ENCODE measurements at regions not wholly inside any gene's neighbourhood (a gene's known extent, or its start where the extent isn't known, plus 50 kb on each side); places are given as distances from the start of the nearest gene placed in this dataset.

DNA sequence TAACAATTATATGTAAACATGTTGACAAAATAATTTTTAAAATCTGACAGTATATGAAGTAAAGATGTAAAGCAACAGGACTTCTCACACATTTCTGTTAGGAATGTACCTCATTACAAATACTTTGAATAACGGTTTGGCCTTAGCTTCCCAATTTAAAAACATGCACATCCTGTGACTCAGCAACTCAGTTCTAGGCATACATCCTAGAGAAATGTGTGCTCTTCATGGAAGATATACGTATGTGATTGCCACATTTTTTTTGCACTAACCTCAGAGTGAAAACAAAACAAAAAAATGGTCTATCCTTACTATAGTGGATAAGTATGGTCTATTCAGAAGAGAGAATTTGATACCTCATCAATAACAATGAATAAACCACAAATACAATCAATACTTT is 314.6 kb downstream of the LIG4 start:
- Histone ChIP-seq H3K27ac (no peak overlapping the region), H3K4me3 (replicated peaks in 1 of 3) (no peak overlapping the region), H3K36me3 (no peaks in the 10 kb centered on the region), H3K9me3 (no peaks in the 10 kb centered on the region), H3K27me3 (no peaks in the 10 kb centered on the region), H3K4me1 (no peaks in the 10 kb centered on the region)
- DNase-seq = no peak
- 75 to 78% methylated on average over 2 of the region's 2 CpGs for WGBS, 2 donors
- TF ChIP-seq, protein P1, sequence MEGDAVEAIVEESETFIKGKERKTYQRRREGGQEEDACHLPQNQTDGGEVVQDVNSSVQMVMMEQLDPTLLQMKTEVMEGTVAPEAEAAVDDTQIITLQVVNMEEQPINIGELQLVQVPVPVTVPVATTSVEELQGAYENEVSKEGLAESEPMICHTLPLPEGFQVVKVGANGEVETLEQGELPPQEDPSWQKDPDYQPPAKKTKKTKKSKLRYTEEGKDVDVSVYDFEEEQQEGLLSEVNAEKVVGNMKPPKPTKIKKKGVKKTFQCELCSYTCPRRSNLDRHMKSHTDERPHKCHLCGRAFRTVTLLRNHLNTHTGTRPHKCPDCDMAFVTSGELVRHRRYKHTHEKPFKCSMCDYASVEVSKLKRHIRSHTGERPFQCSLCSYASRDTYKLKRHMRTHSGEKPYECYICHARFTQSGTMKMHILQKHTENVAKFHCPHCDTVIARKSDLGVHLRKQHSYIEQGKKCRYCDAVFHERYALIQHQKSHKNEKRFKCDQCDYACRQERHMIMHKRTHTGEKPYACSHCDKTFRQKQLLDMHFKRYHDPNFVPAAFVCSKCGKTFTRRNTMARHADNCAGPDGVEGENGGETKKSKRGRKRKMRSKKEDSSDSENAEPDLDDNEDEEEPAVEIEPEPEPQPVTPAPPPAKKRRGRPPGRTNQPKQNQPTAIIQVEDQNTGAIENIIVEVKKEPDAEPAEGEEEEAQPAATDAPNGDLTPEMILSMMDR (IDR thresholded peaks at IDR 0.05) = no peak
- no peak for TF ChIP-seq POLR2A (IDR thresholded peaks at IDR 0.05)
- intact Hi-C loops (cut with DNase I) = no loop called here

DNA sequence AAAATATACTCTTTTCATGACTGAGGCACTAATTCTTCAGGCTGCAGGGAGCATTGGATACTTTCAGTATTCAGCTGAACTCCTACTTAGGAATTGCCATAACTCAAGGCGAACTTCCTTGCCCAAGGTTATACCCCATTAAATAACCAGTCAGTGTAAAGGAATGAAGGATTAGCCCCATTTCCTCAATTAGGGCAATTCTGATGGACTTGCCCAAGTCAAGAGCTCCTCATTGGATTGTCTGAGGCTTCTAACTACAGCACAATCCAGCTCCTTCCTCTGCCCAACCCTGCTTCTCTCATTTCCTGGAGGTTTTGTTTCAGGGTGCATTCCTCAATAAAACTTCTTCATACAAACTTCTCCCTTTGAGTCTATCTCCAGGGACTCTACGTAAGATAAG is 329.2 kb downstream of the LIG4 start:
- TF ChIP-seq, protein P1 (IDR thresholded peaks at IDR 0.05) = no peak
- TF ChIP-seq POLR2A (IDR thresholded peaks at IDR 0.05) = no peak
- no peaks in the 10 kb centered on the region for H3K27me3 ChIP-seq
- H3K4me1 ChIP-seq = no peaks in the 10 kb centered on the region
- no peak overlapping the region for H3K27ac ChIP-seq
- intact Hi-C loops (cut with DNase I) = no loop called here
- no peaks in the 10 kb centered on the region for H3K9me3 ChIP-seq
- no peak overlapping the region for H3K4me3 ChIP-seq (replicated peaks in 1 of 3)
- 66 to 81% methylated on average over 2 of the region's 2 CpGs for WGBS, 2 donors
- no peak for DNase-seq
- no peaks in the 10 kb centered on the region for H3K36me3 ChIP-seq

DNA sequence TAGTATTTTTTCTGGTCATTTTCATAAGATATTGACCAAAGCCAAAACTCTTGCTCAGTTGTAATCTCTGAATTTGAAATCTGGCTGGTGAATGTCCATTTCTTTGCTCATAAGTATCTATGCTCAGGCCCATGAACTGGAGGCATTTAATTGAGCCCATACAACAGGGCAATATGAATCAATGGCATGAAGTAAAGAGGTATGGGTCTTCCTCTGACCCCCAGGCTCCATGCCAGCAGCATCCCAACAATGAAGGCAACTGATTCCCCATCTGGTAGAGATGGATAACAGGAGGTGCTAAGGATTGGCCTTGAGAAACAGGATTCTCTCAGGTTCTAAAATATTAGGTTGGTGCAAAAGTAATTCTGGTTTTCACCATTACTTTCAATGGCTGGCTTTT is 330.8 kb downstream of the LIG4 start:
- Histone ChIP-seq H3K36me3 (no peaks in the 10 kb centered on the region), H3K4me3 (replicated peaks in 1 of 3) (no peak overlapping the region), H3K9me3 (no peaks in the 10 kb centered on the region), H3K27ac (no peak overlapping the region), H3K27me3 (no peaks in the 10 kb centered on the region), H3K4me1 (no peaks in the 10 kb centered on the region)
- no peak for DNase-seq
- TF ChIP-seq POLR2A (IDR thresholded peaks at IDR 0.05) = no peak
- TF ChIP-seq, protein P1 (IDR thresholded peaks at IDR 0.05) = no peak
- intact Hi-C loops (cut with DNase I) = no loop called here

DNA sequence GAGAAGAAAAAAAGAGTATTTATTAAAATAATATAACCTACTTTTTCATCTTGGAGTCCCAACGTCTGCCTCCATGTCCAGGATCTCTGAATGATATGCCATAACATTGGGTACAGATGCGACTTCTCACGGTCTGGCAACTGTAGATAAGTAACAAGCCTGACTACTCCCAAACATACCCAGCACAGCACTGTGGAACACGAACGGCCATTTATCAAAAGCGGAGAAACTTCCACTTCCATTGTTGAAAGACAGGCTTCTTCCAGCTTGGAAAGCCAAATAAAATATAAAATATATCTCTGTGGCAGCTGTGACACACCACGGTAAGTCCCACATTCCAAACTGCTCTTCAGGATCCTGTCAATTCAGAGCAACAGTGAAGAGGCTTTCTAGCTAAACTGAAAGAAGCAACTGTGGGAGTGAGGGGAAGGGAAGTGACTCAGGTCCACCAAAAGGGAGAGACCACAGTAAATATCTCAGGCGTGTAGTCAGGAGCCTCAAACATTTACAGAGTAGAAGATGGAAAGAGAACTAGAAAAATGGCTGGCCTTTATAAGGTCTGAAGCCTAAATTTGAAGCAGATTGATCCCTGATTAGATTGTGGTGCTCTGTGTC is 331.7 kb downstream of the LIG4 start:
- H3K4me1 ChIP-seq = no peaks in the 10 kb centered on the region

More for the DNA sequence above, 331.7 kb downstream of the LIG4 start:
- WGBS, 2 donors = 78 to 83% methylated on average over 8 of the region's 8 CpGs
- intact Hi-C loops (cut with DNase I) = no loop called here
- Histone ChIP-seq H3K27ac (no peak overlapping the region), H3K9me3 (no peaks in the 10 kb centered on the region), H3K4me3 (replicated peaks in 1 of 3) (no peak overlapping the region), H3K36me3 (no peaks in the 10 kb centered on the region), H3K27me3 (no peaks in the 10 kb centered on the region)
- DNase-seq = no peak
- TF ChIP-seq, protein P1 (IDR thresholded peaks at IDR 0.05) = no peak
- no peak for TF ChIP-seq POLR2A (IDR thresholded peaks at IDR 0.05)

All from thyroid gland (tissue), 4 donors.